ENCODE measurements at regions not wholly inside any gene's neighbourhood (a gene's known extent, or its start where the extent isn't known, plus 50 kb on each side); places are given as distances from the start of the nearest gene placed in this dataset.
"Not testable (repeated sequence)": the region's sequence is repeated elsewhere in the genome, so short reads cannot be mapped to it uniquely, and the experiment has no call there.

GRCh38 chr2:150371044-150371818, 116.2 kb downstream of the RND3 start:
- intact Hi-C loops (cut with micrococcal nuclease), result no loop called here

GRCh38 chr2:150370561-150370960, 116.9 kb downstream of the RND3 start:
- intact Hi-C loops (cut with micrococcal nuclease), result no loop called here

- intact Hi-C loops (cut with micrococcal nuclease), result no loop called here
Measured at GRCh38 chr2:150369862-150370261, 117.6 kb downstream of the RND3 start.

GRCh38 chr2:150358468-150358807, 129.0 kb downstream of the RND3 start:
- intact Hi-C loops (cut with micrococcal nuclease), result no loop called here

- intact Hi-C loops (cut with micrococcal nuclease), result no loop called here
Measured at GRCh38 chr2:150357770-150358467, 129.5 kb downstream of the RND3 start.

GRCh38 chr2:150355440-150355839, 132.0 kb downstream of the RND3 start:
- intact Hi-C loops (cut with micrococcal nuclease), result no loop called here

- intact Hi-C loops (cut with micrococcal nuclease), result no loop called here
Measured at GRCh38 chr2:150353376-150353775, 134.1 kb downstream of the RND3 start.

- intact Hi-C loops (cut with micrococcal nuclease), result no loop called here
Measured at GRCh38 chr2:150351922-150352321, 135.5 kb downstream of the RND3 start.

- intact Hi-C loops (cut with micrococcal nuclease), result no loop called here
Measured at GRCh38 chr2:150350500-150350899, 137.0 kb downstream of the RND3 start.

- intact Hi-C loops (cut with micrococcal nuclease), result no loop called here
Measured at GRCh38 chr2:150346806-150347205, 140.7 kb downstream of the RND3 start.

GRCh38 chr2:150341982-150342680, 145.3 kb downstream of the RND3 start:
- intact Hi-C loops (cut with micrococcal nuclease), result no loop called here

GRCh38 chr2:150339951-150340350, 147.5 kb downstream of the RND3 start:
- intact Hi-C loops (cut with micrococcal nuclease), result no loop called here

GRCh38 chr2:150339282-150339681, 148.2 kb downstream of the RND3 start:
- intact Hi-C loops (cut with micrococcal nuclease), result no loop called here

GRCh38 chr2:150335596-150335995, 151.9 kb downstream of the RND3 start:
- intact Hi-C loops (cut with micrococcal nuclease), result no loop called here

GRCh38 chr2:150332383-150332782, 155.1 kb downstream of the RND3 start:
- intact Hi-C loops (cut with micrococcal nuclease), result no loop called here

GRCh38 chr2:150327564-150328489, 159.6 kb downstream of the RND3 start:
- intact Hi-C loops (cut with micrococcal nuclease), result no loop called here

GRCh38 chr2:150325656-150326314, 161.7 kb downstream of the RND3 start:
- intact Hi-C loops (cut with micrococcal nuclease), result no loop called here

GRCh38 chr2:150323071-150323470, 164.4 kb downstream of the RND3 start:
- intact Hi-C loops (cut with micrococcal nuclease), result not testable (repeated sequence)

GRCh38 chr2:150320608-150321007, 166.9 kb downstream of the RND3 start:
- intact Hi-C loops (cut with micrococcal nuclease), result no loop called here

- intact Hi-C loops (cut with micrococcal nuclease), result no loop called here
Measured at GRCh38 chr2:150319658-150320555, 167.6 kb downstream of the RND3 start.

Data from T-helper 1 cell treated with Interleukin-12 subunit alpha and Interleukin-12 subunit beta and Interleukin-4 antibody, amounts not matched to agents 30 ng/mL and 1 ng/mL, for 36 hours (primary cell).